ENCODE measurements at regions not wholly inside any gene's neighbourhood (a gene's known extent, or its start where the extent isn't known, plus 50 kb on each side); places are given as distances from the start of the nearest gene placed in this dataset.

DNA sequence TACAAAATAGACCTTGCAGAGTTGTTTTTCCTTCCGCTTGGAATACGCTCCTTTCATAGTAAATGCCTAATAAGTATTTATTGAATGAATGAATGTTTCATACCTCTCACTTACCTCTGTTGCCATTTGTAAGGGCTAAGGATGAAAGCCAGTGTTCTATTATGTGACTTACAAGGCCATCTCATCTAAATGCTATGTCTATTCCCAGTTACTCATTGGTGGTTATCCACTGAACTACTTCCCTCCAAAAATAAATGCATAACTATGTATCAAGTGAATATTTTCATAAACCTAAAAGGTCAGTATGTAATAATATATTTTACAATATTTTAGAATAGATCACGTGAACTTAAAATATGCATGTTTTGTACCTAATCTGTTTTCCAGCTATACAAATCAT lies 670.5 kb upstream of the RGMB start:
- TF ChIP-seq GATA3 (IDR thresholded peaks at IDR 0.05; ENCODE audit: low read depth, low read length) (no peak), GATA2 (IDR thresholded peaks at IDR 0.05; ENCODE audit: low read depth, low read length) (no peak)

Measured in SH-SY5Y (cell line).